Immature natural killer cell (primary cell): ENCODE measurements at regions not wholly inside any gene's neighbourhood (a gene's known extent, or its start where the extent isn't known, plus 50 kb on each side); places are given as distances from the start of the nearest gene placed in this dataset.

Experiments
- DNase-seq, 3 donors: peaks; one replicate each; pipeline ENCODE4 v3.0.0; 2022; ENCODE audit warnings: mixed read lengths in 1 of 3
- H3K27ac Mint-ChIP-seq, 6 donors: one replicate each; pipeline ENCODE4 v1.8.0; 2020; ENCODE audit warnings: mixed read lengths in 6 of 6, mild to moderate bottlenecking in 5 of 6, inconsistent platforms in 4 of 6, moderate library complexity in 3 of 6
- H3K27me3 Mint-ChIP-seq, 3 donors: one replicate each; pipeline ENCODE4 v1.8.0; 2020 to 2021; ENCODE audit warnings: low read depth in 3 of 3, mild to moderate bottlenecking in 3 of 3, mixed read lengths in 3 of 3, moderate library complexity in 3 of 3, inconsistent platforms in 1 of 3
- H3K36me3 Mint-ChIP-seq, 3 donors: one replicate each; pipeline ENCODE4 v1.8.0; 2020; ENCODE audit warnings: mixed read lengths in 3 of 3, inconsistent platforms in 2 of 3, mild to moderate bottlenecking in 2 of 3
- H3K4me1 Mint-ChIP-seq, 2 donors: one replicate each; pipeline ENCODE4 v1.8.0; 2020; ENCODE audit warnings: inconsistent platforms in 2 of 2, mild to moderate bottlenecking in 2 of 2, mixed read lengths in 2 of 2, moderate library complexity in 1 of 2
- H3K4me3 Mint-ChIP-seq, 5 donors: one replicate each; pipeline ENCODE4 v1.8.0; 2020; ENCODE audit warnings: mild to moderate bottlenecking in 5 of 5, mixed read lengths in 5 of 5, inconsistent platforms in 3 of 5, moderate library complexity in 3 of 5
- H3K9me3 Mint-ChIP-seq, 6 donors: one replicate each; pipeline ENCODE4 v1.8.0; 2020; ENCODE audit warnings: mild to moderate bottlenecking in 6 of 6, mixed read lengths in 6 of 6, inconsistent platforms in 4 of 6, moderate library complexity in 3 of 6

DNA sequence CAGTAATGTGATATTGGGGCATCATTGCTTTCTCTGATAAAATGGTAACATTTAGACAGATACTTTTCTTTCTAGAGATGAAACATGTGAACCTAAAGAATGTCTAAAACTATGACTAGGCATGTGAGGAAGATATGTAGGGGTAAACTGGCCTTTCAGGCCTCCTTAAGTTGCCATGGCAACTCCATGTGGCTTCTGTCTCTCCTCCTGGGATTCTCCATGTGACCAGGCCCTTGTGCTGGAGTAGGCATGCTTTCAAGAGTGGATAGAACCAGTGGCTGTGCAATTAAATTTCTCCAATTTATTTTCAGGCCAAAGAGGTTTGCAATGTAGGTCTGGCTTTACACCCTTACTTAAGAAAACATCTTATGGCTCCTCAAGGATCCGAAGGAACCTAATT is 130.8 kb downstream of the OLFM4 start:
- DNase-seq = no peak
- no peaks in the 10 kb centered on the region for H3K4me1 Mint-ChIP-seq
- H3K36me3 Mint-ChIP-seq = no peaks in the 10 kb centered on the region
- H3K9me3 Mint-ChIP-seq = no peaks in the 10 kb centered on the region
- H3K27ac Mint-ChIP-seq = no peak overlapping the region
- peaks cover 2 to 9% (median 3%) of the 10 kb centered on the region in 3 donors for H3K27me3 Mint-ChIP-seq
- no peak overlapping the region for H3K4me3 Mint-ChIP-seq

DNA sequence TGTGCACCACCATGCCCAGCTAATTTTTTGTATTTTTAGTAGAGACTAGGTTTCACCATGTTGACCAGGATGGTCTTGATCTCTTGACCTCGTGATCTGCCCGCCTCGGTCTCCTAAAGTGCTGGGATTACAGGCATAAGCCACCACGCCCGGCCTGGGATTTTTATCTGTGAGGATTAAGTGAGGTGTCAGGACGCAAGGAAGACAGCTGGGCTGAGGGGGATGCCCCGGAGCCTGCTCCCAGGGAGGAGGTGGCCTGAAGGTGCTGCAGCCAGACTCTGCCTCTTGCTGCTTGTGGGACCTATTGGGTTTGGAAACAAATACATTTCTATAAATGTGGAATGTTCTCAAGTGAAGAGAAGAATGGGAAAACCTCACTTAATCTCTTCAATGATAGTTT is 131.6 kb downstream of the OLFM4 start:
- Mint-ChIP-seq H3K4me1 (no peaks in the 10 kb centered on the region), H3K4me3 (no peak overlapping the region), H3K36me3 (no peaks in the 10 kb centered on the region), H3K27me3 (peaks cover 3 to 9% (median 3%) of the 10 kb centered on the region in 3 donors), H3K9me3 (no peaks in the 10 kb centered on the region), H3K27ac (no peak overlapping the region)
- no peak for DNase-seq

DNA sequence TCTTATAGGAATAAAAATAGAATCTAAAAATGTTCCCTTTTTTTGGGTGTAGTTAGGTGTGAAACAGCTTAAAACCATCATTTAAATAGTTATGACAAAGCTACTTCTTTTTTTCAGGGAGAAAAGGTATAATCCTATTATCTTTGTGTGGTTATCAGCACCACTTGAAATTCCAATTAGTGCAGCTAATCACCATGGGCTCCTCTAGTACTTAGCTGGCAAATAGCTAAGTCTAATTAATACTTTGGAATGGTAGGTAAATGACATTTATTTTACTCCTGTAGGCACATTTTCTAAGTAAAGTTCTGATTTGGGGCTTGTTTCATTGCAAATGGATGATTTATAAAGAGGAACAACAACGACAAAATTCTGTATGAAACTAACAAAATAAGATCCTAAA is 132.6 kb downstream of the OLFM4 start:
- peaks cover 3 to 6% (median 6%) of the 10 kb centered on the region in 3 donors for H3K27me3 Mint-ChIP-seq
- DNase-seq = no peak
- no peaks in the 10 kb centered on the region for H3K36me3 Mint-ChIP-seq
- H3K4me3 Mint-ChIP-seq = no peak overlapping the region
- H3K27ac Mint-ChIP-seq = no peak overlapping the region
- H3K4me1 Mint-ChIP-seq = no peaks in the 10 kb centered on the region
- H3K9me3 Mint-ChIP-seq = no peaks in the 10 kb centered on the region

DNA sequence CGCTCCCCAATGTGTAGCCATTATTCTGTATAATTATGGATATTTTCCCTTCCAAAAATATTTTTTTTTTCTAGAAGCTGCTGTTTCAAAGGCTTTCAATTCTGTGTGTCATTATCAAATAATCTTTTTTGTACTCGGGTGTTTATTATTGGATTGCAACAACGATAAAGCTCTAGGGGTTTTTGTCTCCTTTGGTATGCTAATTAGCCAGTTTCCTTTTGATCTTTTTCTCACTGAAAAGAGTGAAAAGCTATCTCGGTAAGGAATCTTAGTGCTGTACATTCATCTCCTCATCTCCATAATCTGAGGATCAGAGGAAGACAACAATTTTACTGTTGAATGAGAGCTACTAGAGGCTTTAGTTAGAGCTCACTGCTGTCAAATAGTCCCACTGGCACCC is 136.6 kb downstream of the OLFM4 start:
- Mint-ChIP-seq H3K4me3 (no peak overlapping the region), H3K36me3 (no peaks in the 10 kb centered on the region), H3K27ac (no peak overlapping the region), H3K4me1 (no peaks in the 10 kb centered on the region), H3K9me3 (no peaks in the 10 kb centered on the region), H3K27me3 (peaks cover 3 to 10% (median 6%) of the 10 kb centered on the region in 3 donors)
- DNase-seq = no peak

GRCh38 chr13:53167561-53167960 is 138.9 kb downstream of the OLFM4 start:
- no peak for DNase-seq
- Mint-ChIP-seq H3K27ac (no peak overlapping the region), H3K4me3 (no peak overlapping the region), H3K9me3 (no peaks in the 10 kb centered on the region), H3K27me3 (peaks cover 3 to 8% (median 6%) of the 10 kb centered on the region in 3 donors), H3K36me3 (no peaks in the 10 kb centered on the region), H3K4me1 (no peaks in the 10 kb centered on the region)

- Mint-ChIP-seq H3K36me3 (peaks cover 0 to 6% (median 0%) of the 10 kb centered on the region in 3 donors), H3K4me1 (no peaks in the 10 kb centered on the region), H3K9me3 (peaks cover 0 to 8% (median 0%) of the 10 kb centered on the region in 6 donors), H3K27ac (no peak overlapping the region), H3K4me3 (no peak overlapping the region), H3K27me3 (peaks cover 0 to 9% (median 0%) of the 10 kb centered on the region in 3 donors)
- DNase-seq = no peak
Measured at GRCh38 chr13:53170910-53171309, 142.3 kb downstream of the OLFM4 start.

GRCh38 chr13:53174545-53174944 is 145.9 kb downstream of the OLFM4 start:
- Mint-ChIP-seq H3K27me3 (peaks cover 0 to 5% (median 0%) of the 10 kb centered on the region in 3 donors), H3K4me1 (no peaks in the 10 kb centered on the region), H3K27ac (no peak overlapping the region), H3K9me3 (peaks cover 0 to 9% (median 0%) of the 10 kb centered on the region in 6 donors), H3K36me3 (peaks cover 0 to 6% (median 0%) of the 10 kb centered on the region in 3 donors), H3K4me3 (no peak overlapping the region)
- no peak for DNase-seq

- no peaks in the 10 kb centered on the region for H3K36me3 Mint-ChIP-seq
Measured at GRCh38 chr13:53180684-53181083, 152.1 kb downstream of the OLFM4 start.

GRCh38 chr13:53182724-53183123 is 154.1 kb downstream of the OLFM4 start:
- Mint-ChIP-seq H3K9me3 (peaks cover 0 to 3% (median 0%) of the 10 kb centered on the region in 6 donors), H3K27me3 (peaks cover 0 to 3% (median 0%) of the 10 kb centered on the region in 3 donors), H3K27ac (no peak overlapping the region), H3K36me3 (no peaks in the 10 kb centered on the region), H3K4me1 (no peaks in the 10 kb centered on the region), H3K4me3 (no peak overlapping the region)
- DNase-seq = no peak

More at GRCh38 chr13:53180684-53181083, 152.1 kb downstream of the OLFM4 start:
- no peak for DNase-seq
- H3K9me3 Mint-ChIP-seq = peaks cover 0 to 3% (median 0%) of the 10 kb centered on the region in 6 donors
- H3K4me3 Mint-ChIP-seq = no peak overlapping the region
- no peak overlapping the region for H3K27ac Mint-ChIP-seq
- peaks cover 0 to 3% (median 0%) of the 10 kb centered on the region in 3 donors for H3K27me3 Mint-ChIP-seq
- H3K4me1 Mint-ChIP-seq = no peaks in the 10 kb centered on the region

DNA sequence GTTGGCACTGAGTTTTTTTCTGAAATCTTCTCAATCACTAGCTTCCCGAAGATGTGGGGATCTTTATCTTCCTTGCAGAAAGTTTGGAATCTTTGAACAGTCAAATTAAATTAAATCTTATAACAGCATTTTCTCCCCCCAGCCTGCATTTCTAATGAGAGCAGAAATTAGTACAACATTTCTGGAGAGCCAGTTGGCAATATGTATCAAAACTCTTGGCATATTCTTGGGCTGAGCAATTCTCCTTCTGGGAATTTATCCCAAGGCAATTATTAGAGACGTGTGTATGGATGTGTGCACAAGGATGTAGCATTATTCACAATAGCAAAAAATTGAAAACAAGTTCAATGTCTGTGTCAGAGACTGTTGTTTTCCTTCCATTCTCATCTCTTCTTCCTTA is 159.5 kb downstream of the OLFM4 start:
- no peaks in the 10 kb centered on the region for H3K36me3 Mint-ChIP-seq
- H3K4me1 Mint-ChIP-seq = no peaks in the 10 kb centered on the region
- no peak overlapping the region for H3K27ac Mint-ChIP-seq
- H3K27me3 Mint-ChIP-seq = peaks cover 0 to 2% (median 0%) of the 10 kb centered on the region in 3 donors
- DNase-seq = no peak
- H3K4me3 Mint-ChIP-seq = no peak overlapping the region
- peaks cover 0 to 7% (median 0%) of the 10 kb centered on the region in 6 donors for H3K9me3 Mint-ChIP-seq

DNA sequence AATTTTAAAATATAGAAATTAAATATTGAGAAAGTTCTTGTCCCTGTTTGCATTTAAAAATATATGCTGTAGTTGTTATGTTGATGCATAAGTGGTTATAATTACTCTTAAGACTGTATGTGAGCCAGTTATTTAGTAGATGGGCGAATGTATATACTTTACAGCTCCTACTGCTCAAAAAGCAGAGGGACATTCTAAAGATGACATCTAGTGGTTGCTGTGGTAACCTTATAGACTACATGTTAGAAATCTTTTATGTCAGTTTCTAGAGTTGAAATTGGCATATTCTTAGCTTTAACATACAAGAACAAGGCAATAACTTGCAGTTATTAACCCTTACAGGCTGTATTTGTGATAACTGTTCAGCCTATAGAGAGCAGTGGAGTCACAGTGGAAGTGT is 160.5 kb downstream of the OLFM4 start:
- DNase-seq = no peak
- Mint-ChIP-seq H3K36me3 (no peaks in the 10 kb centered on the region), H3K4me1 (no peaks in the 10 kb centered on the region), H3K27ac (no peak overlapping the region), H3K4me3 (no peak overlapping the region), H3K27me3 (peaks cover 0 to 2% (median 0%) of the 10 kb centered on the region in 3 donors), H3K9me3 (peaks cover 0 to 7% (median 0%) of the 10 kb centered on the region in 6 donors)

DNA sequence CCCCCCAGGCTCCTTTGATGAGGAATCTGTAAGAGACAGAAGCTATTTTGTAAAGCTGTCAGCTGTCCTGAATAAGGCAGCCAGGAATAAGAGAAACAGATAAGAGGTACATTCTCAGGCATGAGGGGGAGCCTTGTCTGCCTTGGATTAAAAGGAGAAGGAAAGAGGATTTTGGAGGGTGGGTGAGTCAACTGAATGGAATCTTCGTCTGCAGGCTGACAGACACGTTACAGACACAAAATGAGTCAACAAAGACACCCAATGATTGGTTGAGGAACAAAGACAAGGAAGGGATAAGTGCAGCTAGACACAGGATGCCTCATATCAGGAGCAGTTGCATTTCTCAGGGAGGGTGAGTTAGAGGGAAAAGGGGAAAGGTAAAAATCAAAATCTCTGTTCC is 162.5 kb downstream of the OLFM4 start:
- Mint-ChIP-seq H3K36me3 (no peaks in the 10 kb centered on the region), H3K27me3 (peaks cover 1 to 2% (median 1%) of the 10 kb centered on the region in 3 donors), H3K27ac (no peak overlapping the region), H3K9me3 (peaks cover 0 to 9% (median 0%) of the 10 kb centered on the region in 6 donors), H3K4me3 (no peak overlapping the region), H3K4me1 (no peaks in the 10 kb centered on the region)
- no peak for DNase-seq

GRCh38 chr13:53197424-53197823 is 168.8 kb downstream of the OLFM4 start:
- H3K27ac Mint-ChIP-seq = no peak overlapping the region
- H3K36me3 Mint-ChIP-seq = peaks cover 0 to 4% (median 0%) of the 10 kb centered on the region in 3 donors
- DNase-seq = no peak
- H3K27me3 Mint-ChIP-seq = peaks cover 5 to 9% (median 5%) of the 10 kb centered on the region in 3 donors
- peaks cover 0 to 9% (median under 1%) of the 10 kb centered on the region in 6 donors for H3K9me3 Mint-ChIP-seq
- no peak overlapping the region for H3K4me3 Mint-ChIP-seq
- peaks cover 0 to 5% of the 10 kb centered on the region in 2 donors for H3K4me1 Mint-ChIP-seq

GRCh38 chr13:53198017-53198416 is 169.4 kb downstream of the OLFM4 start:
- peaks cover 0 to 7% (median under 1%) of the 10 kb centered on the region in 6 donors for H3K9me3 Mint-ChIP-seq
- DNase-seq = no peak
- no peak overlapping the region for H3K27ac Mint-ChIP-seq
- no peak overlapping the region for H3K4me3 Mint-ChIP-seq
- H3K27me3 Mint-ChIP-seq = peaks cover 5 to 9% (median 5%) of the 10 kb centered on the region in 3 donors
- H3K4me1 Mint-ChIP-seq = peaks cover 0 to 5% of the 10 kb centered on the region in 2 donors
- H3K36me3 Mint-ChIP-seq = peaks cover 0 to 4% (median 4%) of the 10 kb centered on the region in 3 donors

DNA sequence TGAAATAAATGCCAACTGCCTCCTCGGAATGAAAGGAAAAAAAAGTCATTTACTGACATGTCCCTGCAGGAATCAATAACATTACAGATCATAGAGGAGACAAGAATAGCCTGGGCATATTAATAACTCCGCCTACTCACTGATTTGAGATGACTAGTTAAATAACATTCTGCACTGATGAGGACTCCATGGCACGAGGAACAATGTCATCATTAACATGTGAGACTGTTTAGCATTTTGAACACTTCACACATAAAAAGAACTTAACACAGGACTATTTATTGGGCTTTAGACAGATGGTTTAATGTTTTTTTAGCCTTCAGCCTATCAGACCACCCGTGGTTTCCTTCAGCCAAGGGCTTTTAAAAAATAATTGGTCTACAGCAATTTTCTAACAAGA is 170.1 kb downstream of the OLFM4 start:
- peaks cover 0 to 4% (median 4%) of the 10 kb centered on the region in 3 donors for H3K36me3 Mint-ChIP-seq
- H3K27me3 Mint-ChIP-seq = peaks cover 5 to 9% (median 5%) of the 10 kb centered on the region in 3 donors
- no peak for DNase-seq
- peaks cover 0 to 7% (median under 1%) of the 10 kb centered on the region in 6 donors for H3K9me3 Mint-ChIP-seq
- no peak overlapping the region for H3K27ac Mint-ChIP-seq
- peaks cover 0 to 5% of the 10 kb centered on the region in 2 donors for H3K4me1 Mint-ChIP-seq
- H3K4me3 Mint-ChIP-seq = no peak overlapping the region
